ENCODE measurements at regions not wholly inside any gene's neighbourhood (a gene's known extent, or its start where the extent isn't known, plus 50 kb on each side); places are given as distances from the start of the nearest gene placed in this dataset.

- TF ChIP-seq ZNF510 (tag by site-specific recombination; IDR thresholded peaks at IDR 0.05; ENCODE audit: insufficient replicate concordance) (no peak), ZNF354C (tag by site-specific recombination; IDR thresholded peaks at IDR 0.05; ENCODE audit: borderline replicate concordance, low read depth) (no peak)
- TF ChIP-seq, protein P1, sequence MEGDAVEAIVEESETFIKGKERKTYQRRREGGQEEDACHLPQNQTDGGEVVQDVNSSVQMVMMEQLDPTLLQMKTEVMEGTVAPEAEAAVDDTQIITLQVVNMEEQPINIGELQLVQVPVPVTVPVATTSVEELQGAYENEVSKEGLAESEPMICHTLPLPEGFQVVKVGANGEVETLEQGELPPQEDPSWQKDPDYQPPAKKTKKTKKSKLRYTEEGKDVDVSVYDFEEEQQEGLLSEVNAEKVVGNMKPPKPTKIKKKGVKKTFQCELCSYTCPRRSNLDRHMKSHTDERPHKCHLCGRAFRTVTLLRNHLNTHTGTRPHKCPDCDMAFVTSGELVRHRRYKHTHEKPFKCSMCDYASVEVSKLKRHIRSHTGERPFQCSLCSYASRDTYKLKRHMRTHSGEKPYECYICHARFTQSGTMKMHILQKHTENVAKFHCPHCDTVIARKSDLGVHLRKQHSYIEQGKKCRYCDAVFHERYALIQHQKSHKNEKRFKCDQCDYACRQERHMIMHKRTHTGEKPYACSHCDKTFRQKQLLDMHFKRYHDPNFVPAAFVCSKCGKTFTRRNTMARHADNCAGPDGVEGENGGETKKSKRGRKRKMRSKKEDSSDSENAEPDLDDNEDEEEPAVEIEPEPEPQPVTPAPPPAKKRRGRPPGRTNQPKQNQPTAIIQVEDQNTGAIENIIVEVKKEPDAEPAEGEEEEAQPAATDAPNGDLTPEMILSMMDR (tag by site-specific recombination; IDR thresholded peaks at IDR 0.05) = no peak
Measured at GRCh38 chr2:198280145-198280544, 475.8 kb downstream of the PLCL1 start.
